Loucy (cell line): ENCODE measurements at regions not wholly inside any gene's neighbourhood (a gene's known extent, or its start where the extent isn't known, plus 50 kb on each side); places are given as distances from the start of the nearest gene placed in this dataset.

Source experiments
- H2AFZ ChIP-seq: fragments of 200-600 bp; sonication (generic); 2 replicates; pipeline ENCODE4 v1.6.0; 2016; ENCODE audit warnings: antibody characterized with exemption, mild to moderate bottlenecking, low read length, moderate library complexity
- H3F3A ChIP-seq: fragments of 200-600 bp; 2 replicates; pipeline ENCODE4 v1.6.0; 2016; ENCODE audit warnings: antibody characterized with exemption, low read depth, mild to moderate bottlenecking
- H3K27me3 ChIP-seq: fragments of 200-600 bp; sonication (generic); 2 replicates; pipeline ENCODE4 v1.6.1; 2014; ENCODE audit warnings: low read length, mild to moderate bottlenecking; ENCODE audit not compliant: insufficient read depth, poor library complexity, severe bottlenecking
- H3K36me3 ChIP-seq: fragments of 200-600 bp; sonication (generic); 2 replicates; pipeline ENCODE4 v1.6.1; 2016; ENCODE audit warnings: low read length; ENCODE audit not compliant: insufficient read depth
- H3K4me1 ChIP-seq: fragments of 200-600 bp; sonication (generic); 2 replicates; pipeline ENCODE4 v1.5.1; 2014; ENCODE audit warnings: low read length, mild to moderate bottlenecking; ENCODE audit not compliant: insufficient read depth, poor library complexity, severe bottlenecking
- H3K4me2 ChIP-seq: fragments of 200-600 bp; sonication (generic); 2 replicates; pipeline ENCODE4 v1.6.0; 2014; ENCODE audit warnings: antibody characterized with exemption, low read length, low read depth, mild to moderate bottlenecking; ENCODE audit not compliant: poor library complexity, severe bottlenecking
- H3K4me3 ChIP-seq: fragments of 200-600 bp; sonication (generic); 2 replicates; pipeline ENCODE4 v1.5.1; 2014; ENCODE audit warnings: low read length, mild to moderate bottlenecking, mixed read lengths; ENCODE audit not compliant: poor library complexity, severe bottlenecking
- H3K79me2 ChIP-seq: fragments of 200-600 bp; sonication (generic); 2 replicates; pipeline ENCODE4 v1.6.1; 2014; ENCODE audit warnings: low read length; ENCODE audit not compliant: insufficient read depth
- H3K9ac ChIP-seq: fragments of 200-600 bp; sonication (generic); 2 replicates; pipeline ENCODE4 v1.6.0; 2014; ENCODE audit warnings: mild to moderate bottlenecking, low read depth, low read length, moderate library complexity; ENCODE audit not compliant: poor library complexity, severe bottlenecking
- H3K9me2 ChIP-seq: fragments of 200-600 bp; sonication (generic); replicated peaks from 2 replicates; pipeline ENCODE4 v1.6.1; 2016; ENCODE audit warnings: low read depth, low read length, mixed read lengths
- H3K9me3 ChIP-seq: fragments of 200-600 bp; sonication (generic); 2 replicates; pipeline ENCODE4 v1.6.1; 2014; ENCODE audit warnings: mild to moderate bottlenecking, antibody characterized with exemption, low read length, low read depth; ENCODE audit not compliant: insufficient read depth
- H4K20me1 ChIP-seq: fragments of 200-600 bp; sonication (generic); 2 replicates; pipeline ENCODE4 v1.6.0; 2014; ENCODE audit warnings: antibody characterized with exemption, low read length, mild to moderate bottlenecking; ENCODE audit not compliant: insufficient read depth, poor library complexity, severe bottlenecking
- CTCF ChIP-seq: fragments of 200-600 bp; sonication (generic); conservative IDR thresholded peaks from 2 replicates; pipeline ENCODE4 v1.5.1; 2014; ENCODE audit warnings: mild to moderate bottlenecking, antibody characterized with exemption, low read length
- EZH2phosphoT487 ChIP-seq: fragments of 200-600 bp; IDR thresholded peaks from 2 replicates; pipeline ENCODE4 v1.6.1; 2018; ENCODE audit warnings: antibody characterized with exemption, mild to moderate bottlenecking, moderate library complexity, borderline replicate concordance

- Histone ChIP-seq H3K4me3 (no peak overlapping the region), H3K4me1 (no peaks in the 10 kb centered on the region), H3K79me2 (no peaks in the 10 kb centered on the region), H3K36me3 (no peaks in the 10 kb centered on the region), H3K9ac (no peak overlapping the region), H3K4me2 (no peak overlapping the region), H3F3A (no peaks in the 10 kb centered on the region), H3K9me2 (no peaks in the 10 kb centered on the region), H3K9me3 (no peaks in the 10 kb centered on the region), H4K20me1 (no peaks in the 10 kb centered on the region), H2AFZ (no peak overlapping the region), H3K27me3 (no peaks in the 10 kb centered on the region)
- TF ChIP-seq EZH2phosphoT487 (no peak), CTCF (no peak)
Observed at GRCh38 chr2:22842205-22842869, 542.6 kb upstream of the KLHL29 start.

- Histone ChIP-seq H3K9ac (no peak overlapping the region), H3K4me1 (no peaks in the 10 kb centered on the region), H4K20me1 (no peaks in the 10 kb centered on the region), H3K36me3 (no peaks in the 10 kb centered on the region), H3K27me3 (no peaks in the 10 kb centered on the region), H3K9me3 (no peaks in the 10 kb centered on the region), H3K4me3 (no peak overlapping the region), H3F3A (no peaks in the 10 kb centered on the region), H3K4me2 (no peak overlapping the region), H2AFZ (no peak overlapping the region), H3K9me2 (no peaks in the 10 kb centered on the region), H3K79me2 (no peaks in the 10 kb centered on the region)
- TF ChIP-seq EZH2phosphoT487 (no peak), CTCF (no peak)
Observed at GRCh38 chr2:22843919-22844537, 541.0 kb upstream of the KLHL29 start.

GRCh38 chr2:22850310-22850709, 534.7 kb upstream of the KLHL29 start:
- Histone ChIP-seq H3K27me3 (no peaks in the 10 kb centered on the region), H3K4me3 (no peak overlapping the region), H3K9ac (no peak overlapping the region), H4K20me1 (no peaks in the 10 kb centered on the region), H3K4me1 (no peaks in the 10 kb centered on the region), H3K4me2 (no peak overlapping the region), H3F3A (no peaks in the 10 kb centered on the region), H3K9me2 (no peaks in the 10 kb centered on the region), H2AFZ (no peak overlapping the region), H3K9me3 (no peaks in the 10 kb centered on the region), H3K36me3 (no peaks in the 10 kb centered on the region), H3K79me2 (no peaks in the 10 kb centered on the region)
- no peak for TF ChIP-seq CTCF
